ENCODE measurements at regions not wholly inside any gene's neighbourhood (a gene's known extent, or its start where the extent isn't known, plus 50 kb on each side); places are given as distances from the start of the nearest gene placed in this dataset.

DNA sequence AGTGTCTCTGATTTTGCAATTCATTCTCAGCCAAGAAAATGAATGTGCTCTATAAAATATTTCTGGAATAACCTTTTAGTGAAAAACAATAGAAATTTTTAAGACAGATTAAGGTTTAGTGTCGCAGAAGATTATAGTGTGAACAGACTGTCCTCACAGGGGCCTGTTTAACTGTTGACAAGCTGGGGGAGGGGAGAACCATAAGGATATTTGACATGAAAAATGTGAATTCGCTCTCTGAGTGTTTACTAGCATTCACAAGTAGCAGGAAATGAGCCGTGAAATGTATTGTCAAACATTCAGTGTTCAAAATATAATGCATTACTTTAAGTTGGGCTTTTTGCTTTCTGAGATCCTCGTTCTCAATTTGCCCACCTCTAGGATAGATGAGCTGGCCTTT is 134.8 kb upstream of the TSHZ2 start:
- TF ChIP-seq POLR2A (IDR thresholded peaks at IDR 0.05; ENCODE audit: low read depth) = no peak
- no peak for TF ChIP-seq CTCF (IDR thresholded peaks at IDR 0.05)

All from esophagus muscularis mucosa (tissue), 3 donors.